Naive B cell (primary cell): ENCODE measurements at regions not wholly inside any gene's neighbourhood (a gene's known extent, or its start where the extent isn't known, plus 50 kb on each side); places are given as distances from the start of the nearest gene placed in this dataset.

Experiments used
- ATAC-seq, 2 donors: fragments of 150-1000 bp; cut with Tn5 transposase; 2 replicates each; pipeline ENCODE4 v1.10.0; 2021; ENCODE audit warnings: low read depth in 2 of 2, mild to moderate bottlenecking in 2 of 2, moderate library complexity in 2 of 2
- DNase-seq: peaks from one replicate; pipeline ENCODE4 v3.0.0; 2022
- H3K27ac Mint-ChIP-seq, 6 donors: one replicate each; pipeline ENCODE4 v1.8.0; 2020 to 2022; ENCODE audit warnings: mild to moderate bottlenecking in 6 of 6, mixed read lengths in 6 of 6, moderate library complexity in 5 of 6, inconsistent platforms in 2 of 6
- H3K27me3 Mint-ChIP-seq, 3 donors: one replicate each; pipeline ENCODE4 v1.8.0; 2021 to 2022; ENCODE audit warnings: mixed read lengths in 3 of 3, mild to moderate bottlenecking in 1 of 3
- H3K36me3 Mint-ChIP-seq, 2 donors: one replicate each; pipeline ENCODE4 v1.8.0; 2020 to 2022; ENCODE audit warnings: mixed read lengths in 2 of 2, inconsistent platforms in 1 of 2, mild to moderate bottlenecking in 1 of 2
- H3K4me1 Mint-ChIP-seq, 3 donors: one replicate each; pipeline ENCODE4 v1.8.0; 2020 to 2022; ENCODE audit warnings: mixed read lengths in 3 of 3, inconsistent platforms in 1 of 3, mild to moderate bottlenecking in 1 of 3, moderate library complexity in 1 of 3
- H3K4me3 Mint-ChIP-seq, 8 donors: one replicate each; pipeline ENCODE4 v1.8.0; 2020 to 2022; ENCODE audit warnings: mild to moderate bottlenecking in 8 of 8, mixed read lengths in 8 of 8, moderate library complexity in 8 of 8, inconsistent platforms in 2 of 8
- H3K9me3 Mint-ChIP-seq, 7 donors: one replicate each; pipeline ENCODE4 v1.8.0; 2020 to 2022; ENCODE audit warnings: mixed read lengths in 7 of 7, mild to moderate bottlenecking in 5 of 7, inconsistent platforms in 2 of 7, moderate library complexity in 1 of 7

DNA sequence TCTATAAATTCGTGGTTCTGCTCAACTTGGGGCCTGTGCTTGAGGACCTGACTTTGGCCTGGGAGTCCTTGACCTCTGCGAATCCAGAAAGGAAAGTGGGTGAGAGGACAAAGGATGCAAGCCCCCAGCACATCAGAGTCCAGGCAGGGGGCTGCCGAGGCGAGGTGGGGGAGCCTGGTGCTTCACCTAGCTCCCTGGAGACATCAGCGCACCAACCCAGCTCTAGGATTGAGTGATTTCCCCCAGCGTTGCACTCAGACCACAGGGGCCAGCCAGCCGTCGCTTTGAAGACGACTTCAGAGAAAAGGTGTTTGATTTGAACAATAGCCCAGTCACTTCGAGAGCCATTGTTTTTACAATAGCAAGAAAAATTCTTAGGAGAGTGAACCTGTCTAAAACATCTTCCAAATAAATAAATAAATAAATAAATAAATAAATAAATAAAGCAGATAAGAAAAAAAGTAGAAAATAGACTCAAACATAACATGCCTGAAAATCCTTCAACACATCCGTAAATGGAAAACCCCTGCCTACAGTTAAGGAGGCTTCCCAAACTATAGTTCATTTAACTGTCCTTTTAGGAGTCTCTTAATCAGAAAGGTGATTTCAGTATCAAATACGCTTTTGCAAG lies 180.9 kb downstream of the RBFOX3 start:
- Mint-ChIP-seq H3K4me1 (peaks cover 0 to 10% (median 2%) of the 10 kb centered on the region in 3 donors), H3K36me3 (peaks cover 0 to 4% of the 10 kb centered on the region in 2 donors), H3K27ac (no peak overlapping the region), H3K27me3 (peaks cover 24 to 44% (median 26%) of the 10 kb centered on the region in 3 donors), H3K4me3 (no peak overlapping the region), H3K9me3 (peaks cover 0 to 15% (median 1%) of the 10 kb centered on the region in 7 donors)
- no peak for ATAC-seq
- DNase-seq, result no peak

DNA sequence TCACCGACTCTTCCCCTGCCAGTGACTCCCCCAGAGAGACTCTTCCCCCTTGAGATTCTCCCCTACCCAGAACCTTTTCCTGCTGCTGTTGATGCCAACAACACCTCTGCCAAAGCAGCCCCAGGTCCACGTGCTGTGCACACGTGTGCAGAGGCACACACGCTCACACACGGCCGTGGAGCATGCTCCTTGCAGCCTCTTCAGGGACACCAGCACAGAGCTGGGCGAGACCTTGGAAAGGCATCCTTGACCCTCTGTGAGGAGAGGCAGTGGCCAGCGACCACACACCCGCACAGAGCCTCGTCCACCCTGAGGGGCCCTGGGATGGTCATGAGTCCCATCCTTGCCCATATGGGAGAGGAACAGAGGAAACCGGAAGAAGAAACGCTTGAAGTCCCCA lies 181.9 kb downstream of the RBFOX3 start:
- no peak for ATAC-seq
- Mint-ChIP-seq H3K36me3 (peaks cover 0 to 3% of the 10 kb centered on the region in 2 donors), H3K4me1 (peaks cover 2 to 13% (median 10%) of the 10 kb centered on the region in 3 donors), H3K27ac (peak overlapping the region in 2 of 6 donors; percentile 1 to 63), H3K9me3 (peaks cover 0 to 14% (median 1%) of the 10 kb centered on the region in 7 donors), H3K4me3 (no peak overlapping the region), H3K27me3 (peaks cover 19 to 50% (median 36%) of the 10 kb centered on the region in 3 donors)
- no peak for DNase-seq

DNA sequence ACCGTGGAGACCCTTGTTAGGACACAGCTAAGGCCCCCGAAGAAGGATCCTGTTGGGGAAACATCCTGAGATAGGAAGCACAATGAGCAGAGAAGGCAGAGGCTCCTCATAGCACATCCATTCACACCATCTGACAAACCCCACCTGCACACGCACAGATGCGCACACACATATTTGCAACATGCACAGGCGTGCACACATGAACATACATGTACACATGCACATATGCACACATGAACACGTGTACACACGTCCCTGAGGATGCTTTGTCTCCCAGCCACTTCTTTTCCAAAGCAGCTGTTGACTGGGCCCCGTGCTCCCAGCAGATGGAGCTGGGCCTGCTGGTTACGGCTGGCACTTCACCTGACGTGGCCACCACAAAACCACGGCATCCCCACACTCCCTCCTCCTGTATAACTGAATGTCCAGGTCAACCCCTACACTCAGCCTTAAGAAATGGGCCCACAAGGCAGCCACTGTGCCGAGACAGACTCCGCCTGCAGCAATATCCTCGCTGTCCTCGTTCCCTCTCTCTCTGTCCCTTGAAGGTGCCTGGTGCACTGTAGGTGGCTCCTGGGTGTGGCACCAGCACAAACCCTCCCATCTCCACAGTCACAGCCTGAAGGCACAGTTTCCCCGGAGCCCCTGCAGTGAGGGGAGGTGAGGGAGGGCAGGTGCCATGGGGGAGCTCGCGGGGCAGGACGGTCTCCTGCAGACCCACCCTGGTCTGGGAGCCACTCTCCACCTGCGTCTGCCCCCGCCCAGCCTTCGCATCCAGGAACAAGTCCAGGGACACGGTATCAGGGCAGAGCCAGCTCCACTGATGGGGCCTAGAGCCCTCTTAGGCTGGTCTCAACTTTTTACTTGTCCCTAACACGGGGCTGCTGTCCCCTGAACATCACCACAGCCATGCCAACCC lies 183.0 kb downstream of the RBFOX3 start:
- Mint-ChIP-seq H3K4me1 (peaks cover 3 to 14% (median 10%) of the 10 kb centered on the region in 3 donors), H3K9me3 (peaks cover 0 to 10% (median 0%) of the 10 kb centered on the region in 7 donors), H3K4me3 (no peak overlapping the region), H3K27me3 (peaks cover 15 to 50% (median 43%) of the 10 kb centered on the region in 3 donors), H3K27ac (no peak overlapping the region), H3K36me3 (no peaks in the 10 kb centered on the region)
- no peak for DNase-seq
- ATAC-seq, result no peak

DNA sequence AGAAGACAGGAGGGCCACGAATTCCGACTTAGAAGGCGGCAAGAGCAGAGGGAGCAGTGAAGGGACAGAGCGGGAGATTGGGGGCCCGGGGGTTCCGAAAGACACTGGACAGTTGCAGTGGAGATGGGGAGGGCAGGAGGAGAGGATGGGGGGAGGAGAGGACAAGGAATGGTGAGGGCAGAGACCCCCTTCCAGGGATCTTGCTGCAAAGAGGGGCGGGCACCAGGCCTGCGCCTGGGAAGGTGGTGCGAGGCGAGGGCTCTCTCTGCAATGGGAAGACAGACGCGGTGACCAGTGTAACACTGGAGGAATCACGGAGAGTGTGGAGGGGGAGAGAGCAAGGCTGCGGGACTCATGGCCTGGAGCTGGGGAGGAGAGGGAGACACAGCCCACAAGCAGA lies 185.2 kb downstream of the RBFOX3 start:
- H3K36me3 Mint-ChIP-seq, result no peaks in the 10 kb centered on the region
- H3K27ac Mint-ChIP-seq, result no peak overlapping the region
- no peak for ATAC-seq
- H3K27me3 Mint-ChIP-seq, result peaks cover 10 to 48% (median 37%) of the 10 kb centered on the region in 3 donors
- no peaks in the 10 kb centered on the region for H3K9me3 Mint-ChIP-seq
- H3K4me1 Mint-ChIP-seq, result peaks cover 5 to 19% (median 10%) of the 10 kb centered on the region in 3 donors
- no peak overlapping the region for H3K4me3 Mint-ChIP-seq
- no peak for DNase-seq

DNA sequence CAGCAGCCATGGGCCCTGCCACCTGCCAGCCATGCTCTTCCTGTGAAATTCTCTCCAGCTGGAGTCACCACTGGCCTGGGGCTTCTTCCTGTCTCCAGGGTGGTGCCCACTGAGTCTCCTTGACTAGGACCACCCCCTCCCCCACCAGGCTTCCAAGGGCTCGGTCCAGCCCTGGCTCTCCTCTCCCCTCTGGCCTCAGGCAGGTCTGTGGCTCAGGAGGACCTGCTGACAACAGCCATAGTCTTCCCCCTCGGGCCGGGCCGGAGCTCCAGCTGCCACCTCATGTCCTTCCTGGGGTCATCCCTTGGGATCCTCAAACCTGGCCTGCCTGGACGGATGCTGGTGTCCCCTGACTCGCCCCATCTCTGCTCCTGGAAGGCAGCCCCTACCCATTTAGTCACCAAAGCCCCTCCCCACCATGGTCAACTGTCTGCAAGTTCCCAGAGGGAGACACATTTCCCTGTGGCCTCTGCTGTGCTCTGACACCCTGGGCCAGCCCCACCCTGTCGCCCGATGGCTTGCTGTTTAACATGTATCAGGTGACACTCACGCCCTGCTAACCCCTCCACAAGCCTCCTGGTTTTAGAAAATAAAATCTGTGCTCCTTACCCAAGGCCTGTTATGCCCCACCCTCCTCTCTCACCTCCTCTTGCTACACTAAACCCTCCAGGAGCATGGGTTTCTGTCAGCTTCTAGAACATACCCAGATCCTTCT lies 186.2 kb downstream of the RBFOX3 start:
- H3K27ac Mint-ChIP-seq, result peak overlapping the region in 2 of 6 donors; percentile 22 to 81
- H3K9me3 Mint-ChIP-seq, result no peaks in the 10 kb centered on the region
- no peaks in the 10 kb centered on the region for H3K36me3 Mint-ChIP-seq
- H3K4me3 Mint-ChIP-seq, result no peak overlapping the region
- DNase-seq (no peak), ATAC-seq (no peak)
- H3K4me1 Mint-ChIP-seq, result peaks cover 5 to 19% (median 10%) of the 10 kb centered on the region in 3 donors
- peaks cover 10 to 48% (median 37%) of the 10 kb centered on the region in 3 donors for H3K27me3 Mint-ChIP-seq

DNA sequence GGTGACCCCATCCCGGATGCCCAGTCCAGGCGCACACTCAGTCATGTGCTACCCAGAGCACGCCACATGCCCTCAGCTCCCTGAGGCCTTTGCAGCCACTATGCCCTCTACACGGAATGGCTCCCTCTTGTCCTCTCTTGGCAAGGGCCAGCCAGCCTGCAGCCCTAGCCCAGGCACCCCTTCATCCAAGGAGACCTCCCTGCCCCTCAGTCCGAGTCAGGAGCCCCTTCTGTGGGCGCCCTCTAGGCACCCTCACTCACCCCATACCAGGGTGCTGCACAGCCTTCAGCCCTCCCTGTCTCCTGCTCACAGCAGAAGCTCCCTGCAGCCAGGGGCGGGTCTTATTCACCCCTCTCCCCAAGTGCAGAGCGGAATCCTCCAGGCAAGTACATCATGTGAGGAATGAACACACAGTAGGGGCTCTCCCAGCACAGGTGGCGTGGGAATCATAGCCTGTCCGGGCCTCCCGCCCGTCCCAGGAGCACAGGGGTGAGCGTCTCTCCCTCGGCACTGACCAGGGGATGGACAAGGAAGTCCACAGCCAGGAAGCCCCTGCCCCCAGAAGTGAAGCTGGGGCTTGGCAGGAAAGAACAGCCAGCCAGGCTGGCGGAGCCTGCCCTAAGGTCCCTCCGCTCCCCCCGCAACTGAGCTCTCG lies 186.9 kb downstream of the RBFOX3 start:
- Mint-ChIP-seq H3K27ac (peak overlapping the region in 1 of 6 donors; percentile 22), H3K4me1 (peaks cover 5 to 19% (median 10%) of the 10 kb centered on the region in 3 donors), H3K36me3 (no peaks in the 10 kb centered on the region), H3K27me3 (peaks cover 5 to 47% (median 37%) of the 10 kb centered on the region in 3 donors), H3K9me3 (no peaks in the 10 kb centered on the region), H3K4me3 (no peak overlapping the region)
- no peak for ATAC-seq
- no peak for DNase-seq

DNA sequence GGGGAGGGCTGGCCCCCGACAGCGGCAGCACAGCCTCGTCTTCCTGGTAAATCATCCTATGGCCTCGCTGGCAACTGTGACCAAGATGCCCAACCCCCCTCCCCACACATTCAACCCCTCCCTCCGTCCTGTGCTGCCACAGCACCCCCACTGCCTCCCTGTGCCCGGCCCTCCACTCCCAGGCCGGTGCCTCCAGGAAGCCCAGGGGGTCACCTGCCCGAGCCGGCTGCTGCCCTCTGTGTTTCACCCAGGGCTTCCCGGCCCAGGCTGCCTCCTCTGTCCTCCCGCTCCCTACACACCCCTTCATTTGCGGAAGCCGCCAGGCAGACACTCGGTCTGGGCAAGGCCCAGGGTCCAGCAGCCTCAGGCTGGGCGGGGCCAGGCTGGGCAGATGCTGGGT lies 188.6 kb downstream of the RBFOX3 start:
- no peaks in the 10 kb centered on the region for H3K36me3 Mint-ChIP-seq
- H3K27me3 Mint-ChIP-seq, result peaks cover 6 to 51% (median 48%) of the 10 kb centered on the region in 3 donors
- peak overlapping the region in 1 of 6 donors; percentile 42 for H3K27ac Mint-ChIP-seq
- peaks cover 5 to 19% (median 10%) of the 10 kb centered on the region in 3 donors for H3K4me1 Mint-ChIP-seq
- no peak for DNase-seq
- no peak overlapping the region for H3K4me3 Mint-ChIP-seq
- H3K9me3 Mint-ChIP-seq, result no peaks in the 10 kb centered on the region
- no peak for ATAC-seq

DNA sequence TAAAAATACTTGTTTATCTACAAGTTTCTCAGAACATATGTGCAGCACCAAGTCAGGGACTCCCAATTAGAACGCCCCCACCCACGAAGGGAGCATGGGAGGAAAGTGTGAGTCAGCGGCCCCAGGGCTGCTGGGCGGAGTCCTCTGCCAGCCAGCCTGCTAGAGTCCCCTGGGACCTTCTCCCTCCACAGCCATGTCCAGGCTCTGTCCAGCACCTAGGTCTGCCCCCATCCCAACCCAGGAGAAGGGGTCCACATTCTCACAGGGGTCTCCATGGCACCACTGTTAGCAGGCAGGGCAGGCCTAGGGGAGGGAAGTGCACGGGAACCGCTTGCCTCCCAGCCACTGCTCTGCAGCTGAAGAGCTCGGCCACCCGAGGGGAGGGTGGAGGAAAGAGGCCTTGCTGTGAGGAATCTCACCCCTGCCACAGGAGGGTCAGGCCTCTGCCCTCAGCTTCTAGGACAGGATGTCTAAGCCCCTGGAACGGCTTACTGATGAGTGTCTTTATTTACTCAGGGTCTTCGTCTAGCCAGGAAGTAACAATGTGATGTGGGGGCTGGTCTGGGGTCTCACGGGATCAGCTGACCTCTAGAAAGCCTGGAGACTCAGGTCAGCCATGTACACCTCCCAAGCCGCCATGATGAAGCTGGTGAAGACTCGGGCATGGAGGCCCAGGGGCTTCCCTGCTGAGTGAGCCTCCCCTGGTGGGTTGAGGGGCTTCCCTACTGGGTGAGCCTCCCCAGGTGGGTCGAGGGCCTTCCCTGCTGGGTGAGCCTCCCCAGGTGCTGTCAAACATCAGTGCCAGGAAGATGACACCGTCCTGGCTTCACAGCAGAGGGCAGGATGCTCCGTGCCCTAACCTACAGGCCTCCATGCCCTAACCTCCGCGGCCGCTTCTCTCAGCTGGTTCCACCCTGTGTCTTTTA lies 190.3 kb downstream of the RBFOX3 start:
- no peak for ATAC-seq
- H3K27me3 Mint-ChIP-seq, result peaks cover 6 to 57% (median 41%) of the 10 kb centered on the region in 3 donors
- H3K4me3 Mint-ChIP-seq, result no peak overlapping the region
- no peak for DNase-seq
- peak overlapping the region in 1 of 6 donors; percentile 24 for H3K27ac Mint-ChIP-seq
- no peaks in the 10 kb centered on the region for H3K9me3 Mint-ChIP-seq
- H3K4me1 Mint-ChIP-seq, result peaks cover 5 to 16% (median 10%) of the 10 kb centered on the region in 3 donors
- no peaks in the 10 kb centered on the region for H3K36me3 Mint-ChIP-seq

DNA sequence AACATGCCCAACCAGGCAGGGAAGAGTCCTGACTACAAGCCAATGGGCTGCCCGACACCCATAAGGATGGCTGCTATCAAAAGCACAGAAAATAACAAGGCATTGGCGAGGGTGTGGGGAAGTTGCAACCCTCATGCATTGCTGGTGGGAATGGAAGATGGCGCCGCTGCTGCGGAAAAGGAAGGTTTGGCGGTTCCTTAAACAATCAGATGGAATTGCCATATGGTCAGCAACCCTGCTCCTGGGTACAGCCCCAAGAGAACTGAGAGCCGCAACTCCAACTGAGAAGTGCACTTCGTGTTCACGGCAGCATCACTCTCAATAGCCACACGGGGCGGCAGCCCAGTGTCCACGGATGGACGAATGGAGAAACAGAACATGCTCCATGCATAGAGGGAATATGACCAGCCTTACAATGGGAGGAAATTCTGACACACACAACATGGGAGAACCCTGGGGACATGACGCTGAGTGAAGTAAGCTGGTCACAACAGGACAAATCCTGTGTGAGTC lies 193.3 kb downstream of the RBFOX3 start:
- Mint-ChIP-seq H3K27me3 (peaks cover 6 to 32% (median 11%) of the 10 kb centered on the region in 3 donors), H3K27ac (peak overlapping the region in 1 of 6 donors; percentile 11), H3K4me3 (no peak overlapping the region), H3K4me1 (peaks cover 0 to 2% (median 0%) of the 10 kb centered on the region in 3 donors), H3K9me3 (no peaks in the 10 kb centered on the region), H3K36me3 (no peaks in the 10 kb centered on the region)
- no peak for ATAC-seq
- DNase-seq, result no peak

DNA sequence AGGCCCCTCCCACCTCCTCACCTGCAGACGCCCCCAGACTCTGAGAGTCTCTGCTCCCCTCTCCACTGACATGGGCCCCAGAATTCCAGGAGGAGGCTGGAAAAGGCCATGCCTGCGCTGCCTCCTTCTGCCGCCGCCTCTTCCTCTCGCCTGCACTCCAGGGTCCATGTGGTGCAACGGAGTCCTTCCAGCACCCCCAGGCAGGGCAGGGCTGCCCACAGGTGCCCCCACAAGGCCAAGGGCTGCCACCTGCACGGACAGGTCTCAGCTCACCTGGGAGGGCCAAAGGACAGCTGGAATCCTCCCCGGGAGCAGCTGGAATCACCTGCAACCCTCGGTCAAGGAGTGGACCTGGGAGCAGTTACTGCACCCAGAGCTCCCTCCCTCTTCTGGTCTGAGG lies 194.9 kb downstream of the RBFOX3 start:
- H3K27ac Mint-ChIP-seq, result no peak overlapping the region
- H3K27me3 Mint-ChIP-seq, result peaks cover 6 to 29% (median 11%) of the 10 kb centered on the region in 3 donors
- no peaks in the 10 kb centered on the region for H3K36me3 Mint-ChIP-seq
- no peaks in the 10 kb centered on the region for H3K9me3 Mint-ChIP-seq
- ATAC-seq (no peak), DNase-seq (no peak)
- H3K4me1 Mint-ChIP-seq, result no peaks in the 10 kb centered on the region
- no peak overlapping the region for H3K4me3 Mint-ChIP-seq

DNA sequence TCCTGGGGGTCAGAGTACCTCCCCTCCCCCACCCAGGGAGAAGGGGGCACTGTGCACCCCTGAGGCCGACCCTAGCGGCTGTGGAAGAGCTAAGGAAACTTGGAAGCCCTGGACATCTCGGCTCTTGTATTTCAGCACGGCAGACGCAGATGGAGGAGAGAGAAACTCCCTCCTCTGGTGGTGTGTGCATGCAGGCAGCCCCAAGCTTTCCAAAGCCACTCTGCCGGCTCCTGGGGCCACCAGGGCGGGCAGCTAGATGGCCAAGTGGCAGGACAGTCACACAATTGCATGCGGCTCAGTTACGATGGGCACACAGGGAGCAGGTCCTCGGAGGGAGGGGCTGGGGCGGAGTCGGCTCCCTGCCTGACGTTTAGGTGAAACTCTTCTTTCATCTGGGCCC lies 195.5 kb downstream of the RBFOX3 start:
- DNase-seq (no peak), ATAC-seq (no peak)
- Mint-ChIP-seq H3K4me1 (no peaks in the 10 kb centered on the region), H3K4me3 (no peak overlapping the region), H3K27me3 (peaks cover 6 to 29% (median 11%) of the 10 kb centered on the region in 3 donors), H3K9me3 (no peaks in the 10 kb centered on the region), H3K27ac (no peak overlapping the region), H3K36me3 (no peaks in the 10 kb centered on the region)

DNA sequence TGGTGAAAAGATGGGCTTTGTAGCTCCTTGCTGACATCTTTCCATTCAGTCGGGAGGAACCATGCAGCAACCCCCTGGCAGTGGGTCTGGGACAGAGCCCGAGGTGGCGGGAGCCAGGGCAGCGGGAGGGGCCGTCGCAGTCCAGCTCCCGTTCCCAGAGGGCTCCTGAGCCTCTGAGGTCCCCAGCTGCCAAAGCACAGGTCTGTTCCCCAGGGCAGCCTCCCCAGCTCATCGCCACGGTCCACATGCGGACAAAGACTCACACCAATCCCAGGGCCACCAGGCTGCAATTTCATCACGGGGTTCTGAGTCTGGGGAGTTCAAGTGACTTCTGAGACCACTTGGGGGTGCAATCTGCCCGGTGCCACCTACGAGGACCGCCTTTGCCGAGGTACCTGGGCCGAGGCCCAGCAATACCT lies 196.0 kb downstream of the RBFOX3 start:
- H3K27ac Mint-ChIP-seq, result no peak overlapping the region
- no peak for DNase-seq
- H3K9me3 Mint-ChIP-seq, result no peaks in the 10 kb centered on the region
- H3K36me3 Mint-ChIP-seq, result no peaks in the 10 kb centered on the region
- H3K27me3 Mint-ChIP-seq, result peaks cover 6 to 29% (median 11%) of the 10 kb centered on the region in 3 donors
- no peak overlapping the region for H3K4me3 Mint-ChIP-seq
- no peak for ATAC-seq
- no peaks in the 10 kb centered on the region for H3K4me1 Mint-ChIP-seq
